T-cell (primary cell): ENCODE measurements at regions not wholly inside any gene's neighbourhood (a gene's known extent, or its start where the extent isn't known, plus 50 kb on each side); places are given as distances from the start of the nearest gene placed in this dataset.

Source experiments
- ATAC-seq, 4 experiments: fragments of 200-7000 bp in 3 of 4; fragments of 150-1000 bp in 1 of 4; cut with Tn5 transposase; replicated peaks in 1 of 4; 1 replicate in 3 of 4; 2 replicates in 1 of 4; pipeline ENCODE4 v1.10.0; 2021; ENCODE audit warnings: moderate library complexity in 3 of 4, mild to moderate bottlenecking in 2 of 4, moderate number of reproducible peaks in 1 of 4
- CTCF ChIA-PET, 2 donors: fragments of 300-600 bp; sonication (Branson Sonifier 250); formaldehyde crosslinking; loops; one replicate each; lab custom pipeline; 2022; ENCODE audit warnings: antibody characterized with exemption in 2 of 2; lab: Charles Lee
- POLR2A ChIA-PET, 2 donors: fragments of 300-600 bp; sonication (Branson Sonifier 250); formaldehyde crosslinking; loops; one replicate each; lab custom pipeline; 2022; ENCODE audit warnings: antibody characterized with exemption in 2 of 2; lab: Charles Lee
- DNase-seq, 35 experiments: peaks; one replicate each; pipeline versions ENCODE4 v3.0.0 to v3.0.0-alpha.2; 2013 to 2023
- H3K27ac ChIP-seq: one replicate; pipeline ENCODE4 v1.5.1; 2013; ENCODE audit warnings: low read length
- H3K27me3 ChIP-seq, 2 experiments: replicated peaks in 1 of 2; 1 replicate in 1 of 2; 2 replicates in 1 of 2; pipeline versions ENCODE4 v1.6.1 to v1.7.0; 2013; ENCODE audit warnings: low read length in 1 of 2, mixed read lengths in 1 of 2; ENCODE audit not compliant: control insufficient read depth in 2 of 2, insufficient read depth in 2 of 2; ENCODE audit errors: extremely low read depth in 1 of 2
- H3K36me3 ChIP-seq, 2 donors: 1 replicate in 1 of 2; 2 replicates in 1 of 2; pipeline versions ENCODE4 v1.6.1 to v1.7.0; 2013; ENCODE audit warnings: low read length in 1 of 2; ENCODE audit not compliant: control insufficient read depth in 2 of 2, insufficient read depth in 1 of 2; ENCODE audit errors: extremely low read depth in 1 of 2
- H3K4me1 ChIP-seq, 2 experiments: 1 replicate in 1 of 2; 2 replicates in 1 of 2; pipeline versions ENCODE4 v1.6.1 to v1.7.0; 2013; ENCODE audit warnings: low read length in 2 of 2, mixed read lengths in 1 of 2; ENCODE audit not compliant: insufficient read depth in 2 of 2, control insufficient read depth in 1 of 2; ENCODE audit errors: extremely low read depth in 1 of 2
- H3K4me3 ChIP-seq, 2 donors: 1 replicate in 1 of 2; 2 replicates in 1 of 2; pipeline versions ENCODE4 v1.5.1 to v1.7.0; 2013; ENCODE audit warnings: mild to moderate bottlenecking in 2 of 2, low read length in 1 of 2, moderate library complexity in 1 of 2; ENCODE audit not compliant: control insufficient read depth in 1 of 2; ENCODE audit errors: extremely low read depth in 1 of 2
- H3K9me3 ChIP-seq: 2 replicates; pipeline ENCODE4 v1.7.0; 2013
- H3K27ac Mint-ChIP-seq, 2 donors: one replicate each; pipeline ENCODE4 v1.8.0; 2020 to 2021; ENCODE audit warnings: mild to moderate bottlenecking in 2 of 2, mixed read lengths in 2 of 2
- H3K27me3 Mint-ChIP-seq, 2 donors: one replicate each; pipeline ENCODE4 v1.8.0; 2021 to 2022; ENCODE audit warnings: mixed read lengths in 2 of 2
- H3K36me3 Mint-ChIP-seq: one replicate; pipeline ENCODE4 v1.8.0; 2021; ENCODE audit warnings: mixed read lengths
- H3K4me1 Mint-ChIP-seq, 3 donors: one replicate each; pipeline ENCODE4 v1.8.0; 2020 to 2022; ENCODE audit warnings: mixed read lengths in 3 of 3, mild to moderate bottlenecking in 1 of 3
- H3K4me3 Mint-ChIP-seq, 3 donors: one replicate each; pipeline ENCODE4 v1.8.0; 2020 to 2022; ENCODE audit warnings: mild to moderate bottlenecking in 3 of 3, mixed read lengths in 3 of 3, moderate library complexity in 3 of 3
- H3K9me3 Mint-ChIP-seq, 3 donors: one replicate each; pipeline ENCODE4 v1.8.0; 2020 to 2022; ENCODE audit warnings: mixed read lengths in 3 of 3
- WGBS: methylation state at CpG from one replicate; pipeline ENCODE4 v1.1.5; 2013; ENCODE audit warnings: missing lambda C conversion rate; ENCODE audit not compliant: insufficient coverage; 5-methylcytosine and 5-hydroxymethylcytosine counted together

DNA sequence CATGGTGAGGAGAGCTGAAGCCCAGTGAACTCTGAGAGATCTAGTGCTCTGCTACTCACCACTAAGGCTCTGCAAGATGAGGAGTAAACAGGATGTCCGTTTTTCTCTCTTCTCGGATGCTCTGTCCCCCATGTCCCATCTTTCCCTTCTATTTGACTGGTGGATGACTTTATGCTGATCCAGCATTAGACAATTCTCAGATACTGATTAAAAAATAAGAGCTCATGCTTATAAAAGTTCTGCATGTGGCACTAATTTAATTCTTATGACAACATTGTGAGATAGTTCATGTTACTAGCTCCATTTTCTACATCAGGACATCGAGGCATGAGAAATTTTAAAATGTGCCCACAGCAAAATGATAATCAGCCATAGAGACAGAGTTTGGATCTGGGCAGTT lies 77.0 kb downstream of the HMHB1 start:
- Histone ChIP-seq H3K9me3 (no peaks in the 10 kb centered on the region), H3K4me1 (no peaks in the 10 kb centered on the region), H3K27me3 (no peaks in the 10 kb centered on the region), H3K27ac (no peak overlapping the region), H3K36me3 (no peaks in the 10 kb centered on the region), H3K4me3 (no peak overlapping the region)
- no peaks in the 10 kb centered on the region for H3K36me3 Mint-ChIP-seq
- H3K4me3 Mint-ChIP-seq, result no peak overlapping the region
- CTCF ChIA-PET, result interaction anchor here in 1 of 2 donors (0.8 kb wide), 1 partner anchor 1172 kb away, joined by 4 read pairs; no protein-coding TSS in a partner anchor
- ATAC-seq (no peak), DNase-seq (no peak)
- WGBS, result no CpG with 5 or more reads among the region's 3 CpGs
- peaks cover 0 to 2% of the 10 kb centered on the region in 2 donors for H3K27me3 Mint-ChIP-seq
- POLR2A ChIA-PET, result no interaction called here
- no peak overlapping the region for H3K27ac Mint-ChIP-seq
- H3K9me3 Mint-ChIP-seq, result no peaks in the 10 kb centered on the region
- no peaks in the 10 kb centered on the region for H3K4me1 Mint-ChIP-seq

DNA sequence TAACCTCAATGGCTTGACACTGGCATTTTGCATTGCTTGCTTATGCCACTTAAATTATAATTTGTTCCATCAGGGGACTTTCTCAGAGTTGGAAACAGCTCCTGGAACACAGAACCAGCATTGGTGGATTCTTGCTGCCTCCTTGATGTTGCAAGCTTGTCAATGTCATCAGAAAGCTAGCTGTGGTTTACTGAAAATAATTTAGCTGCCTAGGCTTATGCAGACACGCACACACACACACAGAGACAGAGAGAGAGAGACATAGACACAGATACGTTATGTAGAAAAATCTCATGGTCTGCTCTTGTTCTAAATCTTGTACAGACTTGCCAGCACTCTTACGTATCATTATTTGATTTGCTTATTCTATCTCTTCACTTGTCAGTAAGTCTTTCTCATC lies 78.0 kb downstream of the HMHB1 start:
- 22% methylated on average over 1 of the region's 3 CpGs for WGBS

DNA sequence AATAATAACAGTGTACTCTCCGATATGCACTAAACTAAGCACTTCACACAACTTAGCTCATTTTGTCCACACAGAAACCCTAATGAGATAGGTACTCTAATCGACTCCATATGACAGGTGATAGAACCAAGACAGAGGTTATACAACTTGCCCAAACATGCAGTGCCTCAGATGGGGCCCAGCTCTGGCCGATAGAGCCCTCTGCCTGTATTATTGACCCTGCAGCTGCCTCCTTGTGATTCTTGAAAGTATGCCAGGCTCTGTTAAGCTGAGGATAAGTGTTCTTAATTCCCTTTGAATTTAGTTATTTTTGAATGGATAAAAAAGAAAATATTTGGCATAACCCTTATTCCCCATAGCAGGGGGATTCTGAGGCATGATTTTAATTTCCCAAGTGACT lies 78.5 kb downstream of the HMHB1 start:
- no peak overlapping the region for H3K4me3 ChIP-seq
- no peaks in the 10 kb centered on the region for H3K36me3 Mint-ChIP-seq
- H3K27ac ChIP-seq, result no peak overlapping the region
- H3K4me1 ChIP-seq, result no peaks in the 10 kb centered on the region
- H3K36me3 ChIP-seq, result no peaks in the 10 kb centered on the region
- H3K27me3 ChIP-seq, result no peaks in the 10 kb centered on the region
- CTCF ChIA-PET, result interaction anchor here (0.6 kb wide), 2 partner anchors 340 to 682 kb away, joined by 3 to 4 read pairs; no protein-coding TSS in a partner anchor
- POLR2A ChIA-PET, result no interaction called here
- H3K4me1 Mint-ChIP-seq, result no peaks in the 10 kb centered on the region
- peaks cover 0 to 2% of the 10 kb centered on the region in 2 donors for H3K27me3 Mint-ChIP-seq
- no peaks in the 10 kb centered on the region for H3K9me3 Mint-ChIP-seq
- H3K4me3 Mint-ChIP-seq, result no peak overlapping the region
- DNase-seq (no peak), ATAC-seq (no peak)
- no peaks in the 10 kb centered on the region for H3K9me3 ChIP-seq
- WGBS, result 61% methylated on average over 2 of the region's 3 CpGs
- H3K27ac Mint-ChIP-seq, result no peak overlapping the region

More for the DNA sequence above, 78.0 kb downstream of the HMHB1 start:
- no peaks in the 10 kb centered on the region for H3K36me3 ChIP-seq
- H3K4me1 ChIP-seq, result no peaks in the 10 kb centered on the region
- no peaks in the 10 kb centered on the region for H3K27me3 ChIP-seq
- no peak for DNase-seq
- H3K4me3 Mint-ChIP-seq, result no peak overlapping the region
- H3K27ac ChIP-seq, result no peak overlapping the region
- ATAC-seq, result no peak
- H3K9me3 ChIP-seq, result no peaks in the 10 kb centered on the region
- peaks cover 0 to 2% of the 10 kb centered on the region in 2 donors for H3K27me3 Mint-ChIP-seq
- H3K27ac Mint-ChIP-seq, result no peak overlapping the region
- ChIA-PET CTCF (interaction anchor here (0.6 kb wide), 2 partner anchors 341 to 682 kb away, joined by 3 to 4 read pairs; no protein-coding TSS in a partner anchor), POLR2A (no interaction called here)
- no peak overlapping the region for H3K4me3 ChIP-seq
- no peaks in the 10 kb centered on the region for H3K9me3 Mint-ChIP-seq
- no peaks in the 10 kb centered on the region for H3K4me1 Mint-ChIP-seq
- H3K36me3 Mint-ChIP-seq, result no peaks in the 10 kb centered on the region

DNA sequence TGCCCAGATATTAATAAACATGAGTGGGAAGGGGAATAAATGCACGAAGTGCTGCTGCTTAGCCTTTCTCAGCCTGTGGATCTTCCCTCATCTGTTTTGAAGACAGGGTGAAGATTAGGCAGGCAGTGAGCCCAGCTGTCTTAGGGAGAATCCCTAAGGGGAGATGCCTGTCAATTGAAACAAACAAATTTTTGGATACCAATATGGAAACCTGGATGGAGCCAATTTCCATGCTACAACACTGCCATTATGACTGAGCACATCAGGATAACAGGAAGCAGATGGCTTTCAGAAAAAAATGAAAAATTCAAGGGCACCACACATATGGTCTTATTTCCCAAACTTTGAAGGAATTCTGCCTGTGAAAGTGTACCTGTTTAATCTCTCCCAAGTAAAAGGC lies 80.3 kb downstream of the HMHB1 start:
- CTCF ChIA-PET, result no interaction called here
- WGBS, result no CpG with 5 or more reads among the region's 1 CpG
- Mint-ChIP-seq H3K27me3 (peaks cover 0 to 2% of the 10 kb centered on the region in 2 donors), H3K36me3 (no peaks in the 10 kb centered on the region), H3K9me3 (no peaks in the 10 kb centered on the region), H3K4me1 (peaks cover 0 to 8% (median 2%) of the 10 kb centered on the region in 3 donors), H3K27ac (no peak overlapping the region), H3K4me3 (no peak overlapping the region)
- no peak for DNase-seq
- Histone ChIP-seq H3K4me3 (no peak overlapping the region), H3K36me3 (no peaks in the 10 kb centered on the region), H3K27ac (no peak overlapping the region), H3K27me3 (no peaks in the 10 kb centered on the region), H3K4me1 (no peaks in the 10 kb centered on the region), H3K9me3 (no peaks in the 10 kb centered on the region)
- ATAC-seq, result no peak
- POLR2A ChIA-PET, result no interaction called here

DNA sequence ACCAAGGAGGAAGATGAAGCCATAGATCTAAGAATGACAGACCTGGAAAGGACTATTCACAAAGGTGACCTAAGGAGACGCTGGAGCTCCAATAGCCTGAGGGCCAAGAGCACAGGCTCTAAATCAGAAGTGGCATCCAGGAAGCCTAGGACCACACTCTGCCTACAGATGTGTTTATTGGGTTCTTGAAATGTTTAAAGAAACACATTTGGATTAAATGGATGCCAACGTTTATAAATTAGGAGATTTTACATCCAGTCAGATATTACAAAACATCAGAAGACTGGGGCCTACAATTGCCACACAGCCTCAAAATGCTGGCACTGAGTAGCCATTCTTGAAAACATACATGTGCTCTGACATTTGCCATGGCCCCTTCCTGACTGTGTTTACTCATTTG lies 80.9 kb downstream of the HMHB1 start:
- peaks cover 6 to 14% (median 6%) of the 10 kb centered on the region in 3 donors for H3K4me1 Mint-ChIP-seq
- no peaks in the 10 kb centered on the region for H3K27me3 ChIP-seq
- no peak overlapping the region for H3K4me3 Mint-ChIP-seq
- 93% methylated on average over 2 of the region's 2 CpGs for WGBS
- no peaks in the 10 kb centered on the region for H3K36me3 ChIP-seq
- H3K27ac ChIP-seq, result no peak overlapping the region
- POLR2A ChIA-PET, result no interaction called here
- CTCF ChIA-PET, result no interaction called here
- H3K4me3 ChIP-seq, result no peak overlapping the region
- DNase-seq (no peak), ATAC-seq (no peak)
- H3K9me3 ChIP-seq, result no peaks in the 10 kb centered on the region
- H3K36me3 Mint-ChIP-seq, result no peaks in the 10 kb centered on the region
- peaks cover 0 to 2% of the 10 kb centered on the region in 2 donors for H3K27me3 Mint-ChIP-seq
- H3K9me3 Mint-ChIP-seq, result no peaks in the 10 kb centered on the region
- H3K4me1 ChIP-seq, result peaks cover 4 to 5% of the 10 kb centered on the region in 2 experiments
- H3K27ac Mint-ChIP-seq, result no peak overlapping the region

DNA sequence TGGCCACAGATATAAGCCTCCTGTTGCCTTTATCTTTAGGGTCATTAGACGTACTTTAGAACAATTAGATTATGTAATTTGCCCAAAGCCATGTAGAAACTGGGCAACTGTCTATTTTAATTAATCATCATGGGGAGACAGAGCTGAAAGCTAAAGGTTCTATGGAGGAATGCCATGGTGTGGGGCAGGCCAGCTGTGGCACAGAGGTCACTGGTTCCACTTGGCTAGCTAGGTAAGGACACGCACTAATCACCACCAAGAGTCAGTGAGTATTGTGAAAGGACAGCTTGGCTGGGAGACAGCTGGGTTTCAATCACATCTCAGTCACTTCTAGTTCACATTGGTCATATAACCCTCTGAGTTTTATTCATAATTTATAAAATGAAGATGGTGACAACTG lies 81.7 kb downstream of the HMHB1 start:
- DNase-seq (no peak), ATAC-seq (no peak)
- WGBS, result no CpG with 5 or more reads among the region's 2 CpGs
- H3K4me1 ChIP-seq, result peaks cover 6 to 8% of the 10 kb centered on the region in 2 experiments
- Mint-ChIP-seq H3K4me3 (no peak overlapping the region), H3K27me3 (no peaks in the 10 kb centered on the region), H3K4me1 (peaks cover 12 to 20% (median 13%) of the 10 kb centered on the region in 3 donors), H3K27ac (no peak overlapping the region), H3K9me3 (no peaks in the 10 kb centered on the region), H3K36me3 (no peaks in the 10 kb centered on the region)
- CTCF ChIA-PET, result no interaction called here
- POLR2A ChIA-PET, result no interaction called here
- no peaks in the 10 kb centered on the region for H3K27me3 ChIP-seq
- H3K9me3 ChIP-seq, result no peaks in the 10 kb centered on the region
- no peaks in the 10 kb centered on the region for H3K36me3 ChIP-seq
- no peak overlapping the region for H3K27ac ChIP-seq
- no peak overlapping the region for H3K4me3 ChIP-seq

DNA sequence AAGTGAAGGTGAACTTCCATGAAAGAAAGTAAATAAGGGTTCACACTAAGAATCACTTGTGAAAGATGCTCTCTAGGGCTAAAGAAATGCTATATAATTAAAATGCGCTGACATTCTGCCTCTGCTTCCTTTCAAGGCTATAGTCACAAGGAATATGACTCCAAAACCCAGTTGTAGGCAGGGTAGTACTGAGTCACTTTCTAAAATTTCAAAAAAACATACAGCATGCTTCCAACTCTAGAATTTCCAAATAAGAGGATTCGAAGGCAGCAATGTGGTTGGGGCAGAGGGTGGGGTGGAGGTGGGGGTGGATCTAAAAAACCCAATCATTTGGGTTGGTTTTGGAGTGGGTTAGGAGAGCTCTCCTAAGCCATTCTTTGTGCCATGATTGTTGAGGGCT lies 84.6 kb downstream of the HMHB1 start:
- Histone ChIP-seq H3K36me3 (no peaks in the 10 kb centered on the region), H3K27ac (no peak overlapping the region), H3K4me1 (peaks cover 8 to 12% of the 10 kb centered on the region in 2 experiments), H3K4me3 (no peak overlapping the region), H3K27me3 (no peaks in the 10 kb centered on the region), H3K9me3 (no peaks in the 10 kb centered on the region)
- DNase-seq (no peak), ATAC-seq (no peak)
- ChIA-PET CTCF (no interaction called here), POLR2A (no interaction called here)
- Mint-ChIP-seq H3K27me3 (peaks cover 0 to 3% of the 10 kb centered on the region in 2 donors), H3K4me1 (peaks cover 23 to 33% (median 33%) of the 10 kb centered on the region in 3 donors), H3K9me3 (no peaks in the 10 kb centered on the region), H3K36me3 (no peaks in the 10 kb centered on the region), H3K27ac (no peak overlapping the region), H3K4me3 (no peak overlapping the region)
- WGBS, result no CpG with 5 or more reads among the region's 2 CpGs
